ENCODE measurements at regions not wholly inside any gene's neighbourhood (a gene's known extent, or its start where the extent isn't known, plus 50 kb on each side); places are given as distances from the start of the nearest gene placed in this dataset.

DNA sequence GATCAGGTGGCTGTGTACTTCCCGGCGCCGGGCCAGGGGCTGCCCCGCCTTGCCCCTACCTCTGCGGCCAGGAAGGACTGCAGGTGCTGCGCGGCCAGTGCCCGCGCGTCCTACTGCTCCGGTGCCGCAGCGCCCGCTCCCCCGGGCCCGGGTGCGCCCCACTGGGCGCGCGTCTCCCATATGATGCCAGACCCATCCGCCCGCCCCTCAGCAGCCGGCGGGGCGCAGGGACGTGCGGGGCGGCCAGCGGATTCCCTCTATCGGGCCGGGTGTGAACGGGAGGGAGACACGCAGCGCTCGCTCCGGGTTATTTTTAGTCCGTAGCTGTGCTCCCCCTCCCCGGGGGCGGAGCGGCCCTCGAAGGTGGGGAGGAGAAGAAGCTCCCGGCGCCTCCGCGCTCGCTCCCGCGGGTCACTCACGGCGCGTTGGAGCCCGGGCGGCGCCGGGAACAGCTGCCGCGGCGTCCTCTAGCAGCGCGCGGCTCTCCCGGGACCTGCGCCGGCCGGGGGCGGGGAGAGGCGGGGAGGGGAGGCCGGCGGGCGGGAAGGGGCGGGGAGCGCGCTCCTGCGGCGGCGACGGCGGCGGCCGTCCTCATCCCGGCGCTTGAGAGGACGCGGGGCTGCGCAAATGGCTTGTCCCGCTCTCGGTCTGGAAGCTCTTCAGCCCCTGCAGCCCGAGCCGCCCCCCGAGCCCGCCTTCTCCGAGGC, 103.6 kb downstream of the UCHL1 start:
- peak overlapping the region; percentile 90 for H3K27ac ChIP-seq
- 0 to 3% (median 2%) methylated on average over 50 to 92 of the region's 92 CpGs for WGBS, 3 donors
- intact Hi-C loops (cut with DNase I) = loop anchor here (2.0 to 10.0 kb wide), 3 partner anchors 58 to 284 kb away; no protein-coding TSS in a partner anchor
- H3K36me3 ChIP-seq (ENCODE audit: insufficient read depth in 1 of 2, low read depth in 1 of 2) = no peaks in the 10 kb centered on the region
- TF ChIP-seq, protein P1, sequence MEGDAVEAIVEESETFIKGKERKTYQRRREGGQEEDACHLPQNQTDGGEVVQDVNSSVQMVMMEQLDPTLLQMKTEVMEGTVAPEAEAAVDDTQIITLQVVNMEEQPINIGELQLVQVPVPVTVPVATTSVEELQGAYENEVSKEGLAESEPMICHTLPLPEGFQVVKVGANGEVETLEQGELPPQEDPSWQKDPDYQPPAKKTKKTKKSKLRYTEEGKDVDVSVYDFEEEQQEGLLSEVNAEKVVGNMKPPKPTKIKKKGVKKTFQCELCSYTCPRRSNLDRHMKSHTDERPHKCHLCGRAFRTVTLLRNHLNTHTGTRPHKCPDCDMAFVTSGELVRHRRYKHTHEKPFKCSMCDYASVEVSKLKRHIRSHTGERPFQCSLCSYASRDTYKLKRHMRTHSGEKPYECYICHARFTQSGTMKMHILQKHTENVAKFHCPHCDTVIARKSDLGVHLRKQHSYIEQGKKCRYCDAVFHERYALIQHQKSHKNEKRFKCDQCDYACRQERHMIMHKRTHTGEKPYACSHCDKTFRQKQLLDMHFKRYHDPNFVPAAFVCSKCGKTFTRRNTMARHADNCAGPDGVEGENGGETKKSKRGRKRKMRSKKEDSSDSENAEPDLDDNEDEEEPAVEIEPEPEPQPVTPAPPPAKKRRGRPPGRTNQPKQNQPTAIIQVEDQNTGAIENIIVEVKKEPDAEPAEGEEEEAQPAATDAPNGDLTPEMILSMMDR (IDR thresholded peaks at IDR 0.05) = no peak
- ATAC-seq (peak; percentile 82 to 89 (median 84)), DNase-seq (peak; percentile 86 to 93)
- peaks cover 26% of the 10 kb centered on the region for H3K4me1 ChIP-seq
- no peaks in the 10 kb centered on the region for H3K27me3 ChIP-seq (ENCODE audit: insufficient read depth in 3 of 3, low read length in 2 of 3)
- H3K4me3 ChIP-seq = peak overlapping the region; percentile 90
- H3K9me3 ChIP-seq = no peaks in the 10 kb centered on the region

- DNase-seq = peak; percentile 63 to 78
- Histone ChIP-seq H3K27me3 (ENCODE audit: insufficient read depth in 3 of 3, low read length in 2 of 3) (no peaks in the 10 kb centered on the region), H3K36me3 (ENCODE audit: insufficient read depth in 1 of 2, low read depth in 1 of 2) (no peaks in the 10 kb centered on the region), H3K4me3 (peak overlapping the region; percentile 90), H3K4me1 (peaks cover 34% of the 10 kb centered on the region), H3K9me3 (no peaks in the 10 kb centered on the region), H3K27ac (peak overlapping the region; percentile 90)
- TF ChIP-seq, protein P1 (IDR thresholded peaks at IDR 0.05) = no peak
- intact Hi-C loops (cut with DNase I) = loop anchor here (2.0 to 10.0 kb wide), 3 partner anchors 58 to 284 kb away; no protein-coding TSS in a partner anchor
- peak; percentile 48 to 62 (median 53) for ATAC-seq
- 0 to 1% (median 1%) methylated on average over 56 to 64 of the region's 64 CpGs for WGBS, 3 donors
These were observed 104.4 kb downstream of the UCHL1 start for GRCh38 chr4:41360921-41361793.

DNA sequence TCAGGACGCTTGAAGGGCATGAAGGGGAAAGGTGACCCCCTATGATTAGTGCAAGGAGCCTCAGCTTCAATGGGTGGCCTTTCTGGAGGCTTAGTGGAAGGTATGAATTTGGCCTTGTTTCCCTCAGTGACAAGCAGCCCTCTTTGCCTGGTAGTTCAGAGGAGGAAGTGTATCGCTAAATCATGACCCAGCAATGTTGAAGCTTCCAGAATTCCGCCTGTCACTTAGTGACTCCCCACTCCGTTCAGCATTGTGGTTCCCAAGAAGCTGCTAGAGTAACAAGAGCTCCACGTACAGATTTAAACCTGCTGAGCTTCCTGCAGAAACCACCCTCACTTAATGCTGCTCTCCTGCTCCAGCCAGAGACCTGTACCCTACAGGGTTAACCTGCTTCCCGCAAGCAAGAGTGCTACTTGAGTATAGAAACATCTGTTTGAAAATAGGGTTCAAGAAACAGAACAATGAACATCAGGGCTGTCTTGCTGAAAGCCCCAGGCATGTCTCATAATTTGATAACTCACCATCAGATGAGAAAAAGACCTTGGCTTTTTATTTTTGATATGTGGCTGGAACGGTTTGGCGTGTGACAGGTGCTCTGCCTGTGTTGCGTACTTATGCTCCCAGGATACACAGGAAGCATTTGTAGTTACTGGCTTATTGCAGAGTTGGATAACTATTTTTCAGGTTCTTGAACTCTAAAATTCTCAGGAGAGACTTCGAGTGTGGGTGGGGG, 105.2 kb downstream of the UCHL1 start:
- 6 to 10% (median 6%) methylated on average over 10 of the region's 10 CpGs for WGBS, 3 donors
- ATAC-seq = peak; percentile 2 to 30 (median 28)
- Histone ChIP-seq H3K9me3 (no peaks in the 10 kb centered on the region), H3K4me3 (peak overlapping the region; percentile 90), H3K36me3 (ENCODE audit: insufficient read depth in 1 of 2, low read depth in 1 of 2) (no peaks in the 10 kb centered on the region), H3K27ac (peak overlapping the region; percentile 90), H3K27me3 (ENCODE audit: insufficient read depth in 3 of 3, low read length in 2 of 3) (no peaks in the 10 kb centered on the region), H3K4me1 (peaks cover 38% of the 10 kb centered on the region)
- TF ChIP-seq, protein P1 (IDR thresholded peaks at IDR 0.05) = no peak
- no peak for DNase-seq
- intact Hi-C loops (cut with DNase I) = loop anchor here (2.0 to 10.0 kb wide), 4 partner anchors 57 to 283 kb away; partner anchors contain the start of gene LIMCH1 (in 1 of the 2)

GRCh38 chr4:41362621-41363383, 106.1 kb downstream of the UCHL1 start:
- H3K4me3 ChIP-seq = peak overlapping the region; percentile 90
- ATAC-seq (no peak), DNase-seq (no peak)
- peaks cover 42% of the 10 kb centered on the region for H3K4me1 ChIP-seq
- intact Hi-C loops (cut with DNase I) = loop anchor here (2.0 to 10.0 kb wide), 3 partner anchors 176 to 282 kb away; partner anchors contain the start of gene LIMCH1 (in 1 of the 2)
- peak overlapping the region; percentile 90 for H3K27ac ChIP-seq
- H3K36me3 ChIP-seq (ENCODE audit: insufficient read depth in 1 of 2, low read depth in 1 of 2) = no peaks in the 10 kb centered on the region
- H3K27me3 ChIP-seq (ENCODE audit: insufficient read depth in 3 of 3, low read length in 2 of 3) = no peaks in the 10 kb centered on the region
- TF ChIP-seq, protein P1 (IDR thresholded peaks at IDR 0.05) = no peak
- 12 to 29% (median 13%) methylated on average over 10 of the region's 10 CpGs for WGBS, 3 donors
- H3K9me3 ChIP-seq = no peaks in the 10 kb centered on the region

All from psoas muscle (tissue), 7 donors.